HEK293 (cell line): ENCODE measurements at regions not wholly inside any gene's neighbourhood (a gene's known extent, or its start where the extent isn't known, plus 50 kb on each side); places are given as distances from the start of the nearest gene placed in this dataset.

Source experiments
- CTCF ChIA-PET: fragments of 350-600 bp; formaldehyde crosslinking; extraction: SDS; loops from one replicate; lab custom pipeline; 2021; ENCODE audit warnings: antibody characterized with exemption; lab: Yijun Ruan, JAX
- POLR2A ChIA-PET: fragments of 300-600 bp; formaldehyde crosslinking; extraction: SDS; loops from one replicate; lab custom pipeline; 2020; ENCODE audit warnings: antibody characterized with exemption, inconsistent platforms; lab: Yijun Ruan, JAX
- H3K27ac ChIP-seq: fragments of 200-500 bp; sonication (Bioruptor generic); 2 replicates; pipeline ENCODE4 v1.5.1; 2014; ENCODE audit warnings: low read depth, low read length, control low read depth, inconsistent platforms; ENCODE audit errors: extremely low read depth
- H3K36me3 ChIP-seq, 2 experiments: fragments of 200-500 bp in 1 of 2; sonication (Bioruptor generic) in 1 of 2; 1 replicate in 1 of 2; 2 replicates in 1 of 2; pipeline ENCODE4 v1.5.1; 2014 to 2017; ENCODE audit warnings: inconsistent platforms in 2 of 2, low read length in 2 of 2; ENCODE audit not compliant: control insufficient read depth in 2 of 2, insufficient read depth in 1 of 2
- H3K4me1 ChIP-seq: fragments of 200-500 bp; sonication (Bioruptor generic); 2 replicates; pipeline ENCODE4 v1.5.1; 2014; ENCODE audit warnings: mild to moderate bottlenecking, low read length, inconsistent platforms; ENCODE audit not compliant: control insufficient read depth, insufficient read depth
- H3K4me3 ChIP-seq: 2 replicates; pipeline ENCODE4 v1.5.1; 2011; ENCODE audit warnings: low read depth, mild to moderate bottlenecking, control low read depth, low read length, moderate library complexity
- H3K9me3 ChIP-seq: fragments of 200-500 bp; sonication (Bioruptor generic); 2 replicates; pipeline ENCODE4 v1.5.1; 2014; ENCODE audit warnings: low read depth, low read length, inconsistent platforms; ENCODE audit not compliant: control insufficient read depth, insufficient read depth
- EGR2 ChIP-seq: fragments of 450-650 bp; formaldehyde crosslinking; IDR thresholded peaks from 2 replicates; pipeline ENCODE4 v1.5.1; 2016; ENCODE audit warnings: low read depth, missing biosample characterization, missing genetic modification characterization
- FEZF1 ChIP-seq: fragments of 450-650 bp; formaldehyde crosslinking; IDR thresholded peaks from 2 replicates; pipeline ENCODE4 v1.5.1; 2016; ENCODE audit warnings: missing biosample characterization, missing genetic modification characterization
- OSR2 ChIP-seq: fragments of 450-650 bp; formaldehyde crosslinking; IDR thresholded peaks from 2 replicates; pipeline ENCODE4 v1.5.1; 2016; ENCODE audit warnings: missing biosample characterization, missing genetic modification characterization
- RBAK ChIP-seq: fragments of 450-650 bp; formaldehyde crosslinking; IDR thresholded peaks from 2 replicates; pipeline ENCODE4 v1.5.1; 2016; ENCODE audit warnings: missing biosample characterization, missing genetic modification characterization
- SP7 ChIP-seq: fragments of 450-650 bp; formaldehyde crosslinking; IDR thresholded peaks from 2 replicates; pipeline ENCODE4 v1.5.1; 2016; ENCODE audit warnings: missing biosample characterization, missing genetic modification characterization
- TCF7L2 ChIP-seq: IDR thresholded peaks from 2 replicates; pipeline ENCODE4 v1.6.1; 2011; ENCODE audit warnings: low read depth, mild to moderate bottlenecking, inconsistent platforms, low read length, moderate library complexity, borderline replicate concordance
- YY2 ChIP-seq: fragments of 450-650 bp; formaldehyde crosslinking; IDR thresholded peaks from 2 replicates; pipeline ENCODE4 v1.5.1; 2016; ENCODE audit warnings: missing biosample characterization, missing genetic modification characterization
- ZNF121 ChIP-seq: fragments of 450-650 bp; formaldehyde crosslinking; IDR thresholded peaks from 2 replicates; pipeline ENCODE4 v1.5.1; 2016; ENCODE audit warnings: missing biosample characterization, missing genetic modification characterization
- ZNF140 ChIP-seq: fragments of 450-650 bp; formaldehyde crosslinking; IDR thresholded peaks from 2 replicates; pipeline ENCODE4 v1.5.1; 2016; ENCODE audit warnings: missing biosample characterization, missing genetic modification characterization
- ZNF16 ChIP-seq: fragments of 450-650 bp; formaldehyde crosslinking; IDR thresholded peaks from 2 replicates; pipeline ENCODE4 v1.5.1; 2016; ENCODE audit warnings: low read depth, missing biosample characterization, missing genetic modification characterization
- ZNF214 ChIP-seq: fragments of 450-650 bp; formaldehyde crosslinking; IDR thresholded peaks from 2 replicates; pipeline ENCODE4 v1.5.1; 2017; ENCODE audit warnings: missing biosample characterization, mild to moderate bottlenecking, missing genetic modification characterization, borderline replicate concordance
- ZNF23 ChIP-seq: fragments of 450-650 bp; formaldehyde crosslinking; IDR thresholded peaks from 2 replicates; pipeline ENCODE4 v1.5.1; 2016; ENCODE audit warnings: missing biosample characterization, missing genetic modification characterization, borderline replicate concordance
- ZNF24 ChIP-seq: fragments of 450-650 bp; formaldehyde crosslinking; IDR thresholded peaks from 2 replicates; pipeline ENCODE4 v1.5.1; 2016; ENCODE audit warnings: missing biosample characterization, missing genetic modification characterization
- ZNF274 ChIP-seq, 2 experiments: fragments of 200-500 bp in 1 of 2; fragments of 450-650 bp in 1 of 2; sonication (Bioruptor generic) in 1 of 2; formaldehyde crosslinking in 1 of 2; IDR thresholded peaks; 2 replicates each; pipeline versions ENCODE4 v1.5.1 to v1.6.1; 2014 to 2016; ENCODE audit warnings: borderline replicate concordance in 1 of 2, inconsistent platforms in 1 of 2, low read length in 1 of 2, missing biosample characterization in 1 of 2, missing genetic modification characterization in 1 of 2
- ZNF350 ChIP-seq: fragments of 450-650 bp; formaldehyde crosslinking; IDR thresholded peaks from 2 replicates; pipeline ENCODE4 v1.5.0; 2017; ENCODE audit warnings: missing biosample characterization, mild to moderate bottlenecking, missing genetic modification characterization
- ZNF416 ChIP-seq: fragments of 450-650 bp; formaldehyde crosslinking; IDR thresholded peaks from 2 replicates; pipeline ENCODE4 v1.5.1; 2016; ENCODE audit warnings: missing biosample characterization, missing genetic modification characterization
- ZNF423 ChIP-seq: fragments of 450-650 bp; formaldehyde crosslinking; IDR thresholded peaks from 2 replicates; pipeline ENCODE4 v1.5.1; 2016; ENCODE audit warnings: missing biosample characterization, missing genetic modification characterization
- ZNF514 ChIP-seq: fragments of 450-650 bp; formaldehyde crosslinking; IDR thresholded peaks from 2 replicates; pipeline ENCODE4 v1.5.1; 2016; ENCODE audit warnings: missing biosample characterization, missing genetic modification characterization
- ZNF830 ChIP-seq: fragments of 450-650 bp; IDR thresholded peaks from 2 replicates; pipeline ENCODE4 v1.5.0; 2018; ENCODE audit warnings: missing biosample characterization, missing genetic modification characterization, low read depth, mild to moderate bottlenecking, moderate library complexity
- TF ChIP-seq, protein P1 (sequence below): sonication (generic); formaldehyde crosslinking; IDR thresholded peaks from 2 replicates; pipeline ENCODE4 v1.8.1; 2022; ENCODE audit warnings: mild to moderate bottlenecking, moderate library complexity, missing genetic modification reagents
- TF ChIP-seq, protein P2 (sequence below): fragments of 450-650 bp; formaldehyde crosslinking; IDR thresholded peaks from 2 replicates; pipeline ENCODE4 v1.5.1; 2016; ENCODE audit warnings: missing biosample characterization, missing genetic modification characterization
- TF ChIP-seq, protein P3 (sequence below): fragments of 450-650 bp; formaldehyde crosslinking; IDR thresholded peaks from 2 replicates; pipeline ENCODE4 v1.5.1; 2016; ENCODE audit warnings: missing biosample characterization, missing genetic modification characterization
- TF ChIP-seq, protein P4 (sequence below): fragments of 450-650 bp; formaldehyde crosslinking; IDR thresholded peaks from 2 replicates; pipeline ENCODE4 v1.5.1; 2016; ENCODE audit warnings: missing biosample characterization, missing genetic modification characterization, borderline replicate concordance

DNA sequence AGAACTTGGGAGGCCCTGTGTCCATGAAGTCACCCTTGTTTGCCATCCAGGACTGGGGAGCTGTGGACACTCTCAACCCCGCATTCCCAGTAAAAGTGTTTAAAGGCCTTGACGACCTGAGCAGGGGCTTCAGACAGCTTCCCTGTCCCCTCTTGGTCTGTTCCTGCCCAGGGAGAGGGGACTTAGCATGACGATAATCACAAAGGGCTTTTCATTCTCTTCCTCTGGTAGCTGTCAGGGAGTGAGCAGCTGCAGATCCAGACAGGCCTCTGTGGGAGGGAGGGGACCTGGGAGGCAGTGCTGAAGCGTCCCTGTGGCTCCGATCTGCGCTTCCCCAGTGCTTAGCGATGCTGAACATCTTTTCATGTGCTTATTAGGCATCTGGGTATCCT lies 77.8 kb upstream of the HS6ST1 start:
- Histone ChIP-seq H3K4me3 (no peak overlapping the region), H3K27ac (no peak overlapping the region), H3K36me3 (no peaks in the 10 kb centered on the region), H3K4me1 (no peaks in the 10 kb centered on the region), H3K9me3 (no peaks in the 10 kb centered on the region)
- ChIA-PET POLR2A (interaction anchor here (0.6 kb wide), 1 partner anchor 51 kb away, joined by 4 read pairs; no protein-coding TSS in a partner anchor), CTCF (no interaction called here)
- TF ChIP-seq ZNF830 (tag by site-specific recombination) = no peak

DNA sequence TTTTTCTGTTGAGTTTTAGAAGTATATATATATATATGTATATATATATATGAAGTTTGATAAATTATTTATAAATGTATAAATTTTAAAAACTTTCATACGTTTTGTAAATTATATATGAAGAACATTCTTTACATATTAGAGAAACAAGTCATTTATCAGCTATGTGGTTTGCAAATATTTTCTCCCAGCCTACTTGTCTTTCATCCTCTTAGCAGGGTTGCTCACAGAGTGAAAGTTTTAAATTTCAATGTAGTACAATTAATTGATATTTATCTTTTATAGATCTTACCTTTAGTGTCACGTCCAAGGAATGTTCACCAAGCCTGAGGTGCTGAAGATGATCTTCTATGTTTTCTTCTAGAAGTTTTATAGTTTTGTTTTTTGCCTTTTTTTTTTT lies 78.3 kb upstream of the HS6ST1 start:
- CTCF ChIA-PET = no interaction called here
- Histone ChIP-seq H3K9me3 (no peaks in the 10 kb centered on the region), H3K27ac (no peak overlapping the region), H3K4me3 (no peak overlapping the region), H3K4me1 (no peaks in the 10 kb centered on the region), H3K36me3 (no peaks in the 10 kb centered on the region)
- TF ChIP-seq ZNF423 (no peak), ZNF121 (no peak), EGR2 (tag by site-specific recombination) (no peak), YY2 (tag by site-specific recombination) (no peak), SP7 (tag by site-specific recombination) (no peak), FEZF1 (no peak), ZNF350 (tag by site-specific recombination) (no peak), ZNF274 (IDR thresholded peaks at IDR 0.05; ENCODE audit: low read length) (no peak), ZNF274 (tag by site-specific recombination; IDR thresholded peaks at IDR 0.05; ENCODE audit: borderline replicate concordance) (no peak)
- TF ChIP-seq, protein P1, sequence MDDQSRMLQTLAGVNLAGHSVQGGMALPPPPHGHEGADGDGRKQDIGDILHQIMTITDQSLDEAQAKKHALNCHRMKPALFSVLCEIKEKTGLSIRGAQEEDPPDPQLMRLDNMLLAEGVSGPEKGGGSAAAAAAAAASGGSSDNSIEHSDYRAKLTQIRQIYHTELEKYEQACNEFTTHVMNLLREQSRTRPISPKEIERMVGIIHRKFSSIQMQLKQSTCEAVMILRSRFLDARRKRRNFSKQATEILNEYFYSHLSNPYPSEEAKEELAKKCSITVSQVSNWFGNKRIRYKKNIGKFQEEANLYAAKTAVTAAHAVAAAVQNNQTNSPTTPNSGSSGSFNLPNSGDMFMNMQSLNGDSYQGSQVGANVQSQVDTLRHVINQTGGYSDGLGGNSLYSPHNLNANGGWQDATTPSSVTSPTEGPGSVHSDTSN (CRISPR knock-in tag) = no peak
- TF ChIP-seq, protein P2, sequence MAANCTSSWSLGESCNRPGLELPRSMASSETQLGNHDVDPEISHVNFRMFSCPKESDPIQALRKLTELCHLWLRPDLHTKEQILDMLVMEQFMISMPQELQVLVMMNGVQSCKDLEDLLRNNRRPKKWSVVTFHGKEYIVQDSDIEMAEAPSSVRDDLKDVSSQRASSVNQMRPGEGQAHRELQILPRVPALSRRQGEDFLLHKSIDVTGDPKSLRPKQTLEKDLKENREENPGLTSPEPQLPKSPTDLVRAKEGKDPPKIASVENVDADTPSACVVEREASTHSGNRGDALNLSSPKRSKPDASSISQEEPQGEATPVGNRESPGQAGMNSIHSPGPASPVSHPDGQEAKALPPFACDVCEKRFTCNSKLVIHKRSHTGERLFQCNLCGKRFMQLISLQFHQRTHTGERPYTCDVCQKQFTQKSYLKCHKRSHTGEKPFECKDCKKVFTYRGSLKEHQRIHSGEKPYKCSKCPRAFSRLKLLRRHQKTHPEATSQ = no peak
- POLR2A ChIA-PET = no interaction called here

DNA sequence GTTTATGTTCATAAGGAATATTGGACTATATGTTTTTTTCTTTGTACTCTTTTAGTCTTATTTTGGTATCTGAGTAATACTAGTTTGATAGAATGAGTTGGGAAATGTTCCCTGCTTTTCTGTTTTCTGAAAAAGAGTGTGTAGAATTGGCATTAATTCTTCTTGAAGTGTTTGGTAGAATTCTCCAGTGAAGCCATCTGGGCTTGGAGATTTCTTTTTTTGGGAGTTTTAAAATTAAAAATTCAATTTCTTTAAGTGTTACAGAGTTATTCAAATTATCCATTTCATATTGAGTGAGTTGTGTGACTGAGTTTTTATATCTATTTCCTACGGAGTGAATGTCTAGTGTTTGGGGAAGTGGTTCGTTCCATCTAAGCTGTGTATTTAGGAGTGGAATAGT lies 80.6 kb upstream of the HS6ST1 start:
- no peak overlapping the region for H3K4me3 ChIP-seq
- no peak overlapping the region for H3K27ac ChIP-seq
- ChIA-PET CTCF (no interaction called here), POLR2A (no interaction called here)
- H3K9me3 ChIP-seq = no peaks in the 10 kb centered on the region
- H3K36me3 ChIP-seq = no peaks in the 10 kb centered on the region
- H3K4me1 ChIP-seq = no peaks in the 10 kb centered on the region
- TF ChIP-seq ZNF416 (tag by site-specific recombination) = no peak
- no peak for TF ChIP-seq TCF7L2
- no peak for TF ChIP-seq ZNF16
- TF ChIP-seq, protein P3, sequence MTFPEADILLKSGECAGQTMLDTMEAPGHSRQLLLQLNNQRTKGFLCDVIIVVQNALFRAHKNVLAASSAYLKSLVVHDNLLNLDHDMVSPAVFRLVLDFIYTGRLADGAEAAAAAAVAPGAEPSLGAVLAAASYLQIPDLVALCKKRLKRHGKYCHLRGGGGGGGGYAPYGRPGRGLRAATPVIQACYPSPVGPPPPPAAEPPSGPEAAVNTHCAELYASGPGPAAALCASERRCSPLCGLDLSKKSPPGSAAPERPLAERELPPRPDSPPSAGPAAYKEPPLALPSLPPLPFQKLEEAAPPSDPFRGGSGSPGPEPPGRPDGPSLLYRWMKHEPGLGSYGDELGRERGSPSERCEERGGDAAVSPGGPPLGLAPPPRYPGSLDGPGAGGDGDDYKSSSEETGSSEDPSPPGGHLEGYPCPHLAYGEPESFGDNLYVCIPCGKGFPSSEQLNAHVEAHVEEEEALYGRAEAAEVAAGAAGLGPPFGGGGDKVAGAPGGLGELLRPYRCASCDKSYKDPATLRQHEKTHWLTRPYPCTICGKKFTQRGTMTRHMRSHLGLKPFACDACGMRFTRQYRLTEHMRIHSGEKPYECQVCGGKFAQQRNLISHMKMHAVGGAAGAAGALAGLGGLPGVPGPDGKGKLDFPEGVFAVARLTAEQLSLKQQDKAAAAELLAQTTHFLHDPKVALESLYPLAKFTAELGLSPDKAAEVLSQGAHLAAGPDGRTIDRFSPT (tag by site-specific recombination) = no peak
- TF ChIP-seq ZNF214 (tag by site-specific recombination) = no peak
- TF ChIP-seq RBAK (tag by site-specific recombination) = no peak
- TF ChIP-seq ZNF24 = no peak
- TF ChIP-seq, protein P4, sequence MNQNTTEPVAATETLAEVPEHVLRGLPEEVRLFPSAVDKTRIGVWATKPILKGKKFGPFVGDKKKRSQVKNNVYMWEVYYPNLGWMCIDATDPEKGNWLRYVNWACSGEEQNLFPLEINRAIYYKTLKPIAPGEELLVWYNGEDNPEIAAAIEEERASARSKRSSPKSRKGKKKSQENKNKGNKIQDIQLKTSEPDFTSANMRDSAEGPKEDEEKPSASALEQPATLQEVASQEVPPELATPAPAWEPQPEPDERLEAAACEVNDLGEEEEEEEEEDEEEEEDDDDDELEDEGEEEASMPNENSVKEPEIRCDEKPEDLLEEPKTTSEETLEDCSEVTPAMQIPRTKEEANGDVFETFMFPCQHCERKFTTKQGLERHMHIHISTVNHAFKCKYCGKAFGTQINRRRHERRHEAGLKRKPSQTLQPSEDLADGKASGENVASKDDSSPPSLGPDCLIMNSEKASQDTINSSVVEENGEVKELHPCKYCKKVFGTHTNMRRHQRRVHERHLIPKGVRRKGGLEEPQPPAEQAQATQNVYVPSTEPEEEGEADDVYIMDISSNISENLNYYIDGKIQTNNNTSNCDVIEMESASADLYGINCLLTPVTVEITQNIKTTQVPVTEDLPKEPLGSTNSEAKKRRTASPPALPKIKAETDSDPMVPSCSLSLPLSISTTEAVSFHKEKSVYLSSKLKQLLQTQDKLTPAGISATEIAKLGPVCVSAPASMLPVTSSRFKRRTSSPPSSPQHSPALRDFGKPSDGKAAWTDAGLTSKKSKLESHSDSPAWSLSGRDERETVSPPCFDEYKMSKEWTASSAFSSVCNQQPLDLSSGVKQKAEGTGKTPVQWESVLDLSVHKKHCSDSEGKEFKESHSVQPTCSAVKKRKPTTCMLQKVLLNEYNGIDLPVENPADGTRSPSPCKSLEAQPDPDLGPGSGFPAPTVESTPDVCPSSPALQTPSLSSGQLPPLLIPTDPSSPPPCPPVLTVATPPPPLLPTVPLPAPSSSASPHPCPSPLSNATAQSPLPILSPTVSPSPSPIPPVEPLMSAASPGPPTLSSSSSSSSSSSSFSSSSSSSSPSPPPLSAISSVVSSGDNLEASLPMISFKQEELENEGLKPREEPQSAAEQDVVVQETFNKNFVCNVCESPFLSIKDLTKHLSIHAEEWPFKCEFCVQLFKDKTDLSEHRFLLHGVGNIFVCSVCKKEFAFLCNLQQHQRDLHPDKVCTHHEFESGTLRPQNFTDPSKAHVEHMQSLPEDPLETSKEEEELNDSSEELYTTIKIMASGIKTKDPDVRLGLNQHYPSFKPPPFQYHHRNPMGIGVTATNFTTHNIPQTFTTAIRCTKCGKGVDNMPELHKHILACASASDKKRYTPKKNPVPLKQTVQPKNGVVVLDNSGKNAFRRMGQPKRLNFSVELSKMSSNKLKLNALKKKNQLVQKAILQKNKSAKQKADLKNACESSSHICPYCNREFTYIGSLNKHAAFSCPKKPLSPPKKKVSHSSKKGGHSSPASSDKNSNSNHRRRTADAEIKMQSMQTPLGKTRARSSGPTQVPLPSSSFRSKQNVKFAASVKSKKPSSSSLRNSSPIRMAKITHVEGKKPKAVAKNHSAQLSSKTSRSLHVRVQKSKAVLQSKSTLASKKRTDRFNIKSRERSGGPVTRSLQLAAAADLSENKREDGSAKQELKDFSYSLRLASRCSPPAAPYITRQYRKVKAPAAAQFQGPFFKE (tag by site-specific recombination) = no peak
- TF ChIP-seq OSR2 (tag by site-specific recombination) = no peak
- TF ChIP-seq ZNF140 = no peak
- TF ChIP-seq ZNF23 (tag by site-specific recombination) = no peak
- no peak for TF ChIP-seq ZNF514 (tag by site-specific recombination)
